Transverse colon (tissue), 4 donors: ENCODE measurements at regions not wholly inside any gene's neighbourhood (a gene's known extent, or its start where the extent isn't known, plus 50 kb on each side); places are given as distances from the start of the nearest gene placed in this dataset.

Experiments used
- POLR2A ChIP-seq: fragments of 450-650 bp; IDR thresholded peaks from one replicate; pipeline ENCODE4 v1.6.1; 2016; ENCODE audit warnings: antibody characterized with exemption, mild to moderate bottlenecking, moderate library complexity
- POLR2AphosphoS5 ChIP-seq, 3 donors: sonication (generic); formaldehyde crosslinking; IDR thresholded peaks; one replicate each; pipeline ENCODE4 v1.6.1; 2016; ENCODE audit warnings: antibody characterized with exemption in 3 of 3
- TF ChIP-seq, protein P1 (sequence below), 5 experiments: fragments of 200-600 bp in 3 of 5; fragments of 450-650 bp in 2 of 5; sonication (generic) in 3 of 5; IDR thresholded peaks; 1 replicate in 2 of 5; 2 replicates in 3 of 5; pipeline ENCODE4 v1.5.1; 2016 to 2017; ENCODE audit warnings: antibody characterized with exemption in 5 of 5, inconsistent platforms in 3 of 5, mild to moderate bottlenecking in 2 of 5, moderate library complexity in 1 of 5

DNA sequence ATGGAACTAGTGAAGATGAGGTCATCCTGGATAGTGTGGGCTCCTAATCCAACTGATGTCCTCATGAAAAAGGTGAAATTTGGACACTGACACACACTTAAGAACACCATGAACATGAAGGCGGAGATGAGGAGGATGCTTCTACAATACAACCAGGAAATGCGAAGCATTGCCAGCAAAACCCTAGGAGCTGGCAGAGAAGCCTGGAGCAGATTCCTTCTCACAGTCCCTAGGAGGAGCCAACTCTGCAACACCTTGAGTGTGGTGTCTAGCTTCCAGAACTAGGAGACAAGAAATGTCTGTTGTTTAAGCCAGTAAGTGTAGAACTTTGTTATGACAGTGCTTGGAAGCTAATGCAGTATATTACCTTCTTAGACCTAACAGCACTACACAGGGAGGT, 191.9 kb upstream of the PWP1 start:
- TF ChIP-seq, protein P1, sequence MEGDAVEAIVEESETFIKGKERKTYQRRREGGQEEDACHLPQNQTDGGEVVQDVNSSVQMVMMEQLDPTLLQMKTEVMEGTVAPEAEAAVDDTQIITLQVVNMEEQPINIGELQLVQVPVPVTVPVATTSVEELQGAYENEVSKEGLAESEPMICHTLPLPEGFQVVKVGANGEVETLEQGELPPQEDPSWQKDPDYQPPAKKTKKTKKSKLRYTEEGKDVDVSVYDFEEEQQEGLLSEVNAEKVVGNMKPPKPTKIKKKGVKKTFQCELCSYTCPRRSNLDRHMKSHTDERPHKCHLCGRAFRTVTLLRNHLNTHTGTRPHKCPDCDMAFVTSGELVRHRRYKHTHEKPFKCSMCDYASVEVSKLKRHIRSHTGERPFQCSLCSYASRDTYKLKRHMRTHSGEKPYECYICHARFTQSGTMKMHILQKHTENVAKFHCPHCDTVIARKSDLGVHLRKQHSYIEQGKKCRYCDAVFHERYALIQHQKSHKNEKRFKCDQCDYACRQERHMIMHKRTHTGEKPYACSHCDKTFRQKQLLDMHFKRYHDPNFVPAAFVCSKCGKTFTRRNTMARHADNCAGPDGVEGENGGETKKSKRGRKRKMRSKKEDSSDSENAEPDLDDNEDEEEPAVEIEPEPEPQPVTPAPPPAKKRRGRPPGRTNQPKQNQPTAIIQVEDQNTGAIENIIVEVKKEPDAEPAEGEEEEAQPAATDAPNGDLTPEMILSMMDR (IDR thresholded peaks at IDR 0.05): no peak
- no peak for TF ChIP-seq POLR2A
- TF ChIP-seq POLR2AphosphoS5 (IDR thresholded peaks at IDR 0.05): no peak
